HG03139 (cell line): ENCODE measurements at regions not wholly inside any gene's neighbourhood (a gene's known extent, or its start where the extent isn't known, plus 50 kb on each side); places are given as distances from the start of the nearest gene placed in this dataset.
"Not testable (repeated sequence)": the region's sequence is repeated elsewhere in the genome, so short reads cannot be mapped to it uniquely, and the experiment has no call there.

Experiments
- ATAC-seq: cut with Tn5 transposase; IDR thresholded peaks from one replicate; pipeline ENCODE4 v1.9.1; 2021; ENCODE audit not compliant: unreplicated experiment

GRCh38 chr7:46945328-46945727, 636.6 kb downstream of the TNS3 start:
- ATAC-seq = no peak

DNA sequence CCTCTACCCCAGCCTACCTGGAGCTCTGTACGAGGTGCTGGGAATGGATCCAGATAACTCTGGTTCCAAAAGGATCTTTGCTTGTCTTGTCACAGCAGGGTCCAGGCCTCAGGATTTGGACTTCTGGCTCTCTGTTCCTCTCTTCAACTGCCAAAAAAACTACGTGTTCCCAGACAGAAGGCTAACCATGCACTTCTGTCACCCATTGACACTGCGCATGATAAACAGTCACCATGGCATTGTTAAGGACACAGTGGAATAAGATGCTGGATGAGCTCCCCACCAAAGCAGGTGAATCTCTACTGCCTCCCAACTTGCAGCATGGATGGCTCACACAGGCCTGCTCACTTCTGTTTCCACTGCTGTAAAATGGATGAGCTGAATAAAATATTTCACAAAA, 637.9 kb downstream of the TNS3 start:
- no peak for ATAC-seq

DNA sequence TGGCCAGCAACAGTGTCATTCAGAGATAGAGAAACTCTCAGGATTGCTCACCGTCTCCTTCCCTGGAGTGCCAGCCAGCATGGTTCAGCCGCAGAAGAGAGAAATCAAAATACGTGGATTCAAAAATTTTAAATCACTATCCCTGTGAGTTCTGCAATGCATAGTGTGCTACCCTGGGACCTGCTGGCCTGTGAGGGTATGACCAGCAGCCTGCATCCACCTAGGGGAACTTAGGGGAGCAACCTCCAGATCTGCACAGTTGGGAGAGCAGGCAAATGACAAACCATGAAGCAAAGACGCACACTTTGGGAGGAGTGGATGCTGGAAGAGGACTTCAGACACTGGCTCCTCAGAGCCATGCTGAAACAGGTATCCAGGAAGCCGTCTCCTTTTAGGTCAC, 639.3 kb downstream of the TNS3 start:
- ATAC-seq = no peak

DNA sequence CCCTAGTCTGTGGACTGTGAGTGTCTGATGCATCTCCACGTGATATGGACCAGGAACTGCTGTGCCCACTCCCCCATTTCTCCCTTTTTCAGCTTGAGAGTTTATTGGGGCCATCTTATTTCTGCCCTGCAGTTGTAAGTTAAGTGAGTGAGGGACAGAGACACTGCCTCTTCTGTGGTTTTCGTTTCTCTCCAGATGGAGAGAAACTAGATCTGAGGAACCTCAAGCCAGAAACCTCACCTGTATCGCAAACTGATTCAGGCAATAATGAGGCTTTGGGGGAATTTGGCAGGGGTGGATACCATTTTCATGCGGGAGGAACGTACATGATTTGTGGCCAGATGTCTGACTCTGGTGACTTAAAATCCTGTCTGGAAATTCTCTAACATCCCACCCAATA, 641.7 kb downstream of the TNS3 start:
- no peak for ATAC-seq

- no peak for ATAC-seq
Observed at GRCh38 chr7:46939558-46939957, 642.4 kb downstream of the TNS3 start.

DNA sequence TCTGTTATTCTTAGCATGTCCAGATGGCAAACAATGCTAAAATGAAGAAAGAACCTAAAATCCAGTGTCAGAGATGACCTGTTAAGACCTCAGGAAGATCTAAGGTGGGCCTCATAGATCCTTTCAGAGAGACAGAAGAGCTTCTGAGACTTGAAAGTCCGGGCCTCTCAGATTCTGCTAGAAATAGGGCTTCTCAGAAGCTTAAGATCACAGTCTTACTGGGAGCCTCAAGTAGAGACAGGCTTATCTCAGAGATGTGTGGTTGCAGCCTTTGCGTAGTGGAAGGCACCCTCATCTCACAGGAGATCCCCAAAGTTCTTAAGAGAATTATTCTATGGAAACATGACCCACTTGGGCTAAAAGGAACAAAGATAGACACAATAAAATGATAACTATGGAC, 642.8 kb downstream of the TNS3 start:
- ATAC-seq = no peak

GRCh38 chr7:46937826-46938225, 644.1 kb downstream of the TNS3 start:
- ATAC-seq = no peak

DNA sequence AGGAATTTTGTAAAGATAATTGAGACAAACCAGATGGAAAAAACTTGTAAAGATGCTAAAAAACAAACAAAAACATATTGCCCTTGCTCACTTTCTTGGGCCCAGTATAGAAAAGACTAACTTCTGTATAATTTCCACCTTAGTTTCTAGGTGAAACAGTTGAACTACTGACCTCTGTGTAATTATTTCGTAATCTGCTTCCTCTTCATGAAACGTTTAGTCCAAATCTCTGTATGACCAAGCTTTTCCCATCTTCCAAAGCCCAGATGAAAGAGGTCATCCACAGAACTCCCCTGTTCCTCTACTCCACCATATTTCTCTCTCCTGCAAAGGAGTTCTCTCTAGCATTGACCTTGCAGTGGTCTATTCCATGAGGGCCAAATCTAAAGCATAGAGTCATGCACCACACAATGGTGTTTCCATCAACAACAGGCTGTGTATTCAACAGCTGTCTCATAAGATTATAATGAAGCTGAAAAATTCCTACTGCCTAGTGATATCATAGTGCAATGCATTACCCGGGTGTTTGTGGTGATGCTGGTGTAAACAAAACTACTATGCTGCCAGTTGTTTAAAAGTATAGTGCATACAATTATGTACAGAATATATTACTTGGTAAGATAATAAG, 647.6 kb downstream of the TNS3 start:
- ATAC-seq = no peak

DNA sequence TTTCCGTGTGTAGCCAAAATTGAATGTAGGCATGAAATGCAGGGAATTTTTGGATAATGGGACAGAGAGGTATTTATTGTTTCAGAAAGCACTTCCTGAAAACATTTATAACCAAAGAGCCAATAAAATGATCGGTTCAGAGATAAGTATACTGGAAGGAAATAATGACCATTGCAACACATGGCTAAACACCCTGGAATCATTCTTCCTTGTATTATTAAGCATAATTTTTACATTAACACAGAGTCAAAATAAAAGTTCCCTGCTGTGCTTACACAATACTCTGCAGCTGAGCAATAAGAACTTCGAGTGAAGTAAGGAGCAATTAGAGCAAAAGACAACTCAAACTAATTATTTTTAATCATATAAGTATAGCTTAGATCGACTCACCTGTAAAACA, 648.3 kb downstream of the TNS3 start:
- ATAC-seq = no peak

DNA sequence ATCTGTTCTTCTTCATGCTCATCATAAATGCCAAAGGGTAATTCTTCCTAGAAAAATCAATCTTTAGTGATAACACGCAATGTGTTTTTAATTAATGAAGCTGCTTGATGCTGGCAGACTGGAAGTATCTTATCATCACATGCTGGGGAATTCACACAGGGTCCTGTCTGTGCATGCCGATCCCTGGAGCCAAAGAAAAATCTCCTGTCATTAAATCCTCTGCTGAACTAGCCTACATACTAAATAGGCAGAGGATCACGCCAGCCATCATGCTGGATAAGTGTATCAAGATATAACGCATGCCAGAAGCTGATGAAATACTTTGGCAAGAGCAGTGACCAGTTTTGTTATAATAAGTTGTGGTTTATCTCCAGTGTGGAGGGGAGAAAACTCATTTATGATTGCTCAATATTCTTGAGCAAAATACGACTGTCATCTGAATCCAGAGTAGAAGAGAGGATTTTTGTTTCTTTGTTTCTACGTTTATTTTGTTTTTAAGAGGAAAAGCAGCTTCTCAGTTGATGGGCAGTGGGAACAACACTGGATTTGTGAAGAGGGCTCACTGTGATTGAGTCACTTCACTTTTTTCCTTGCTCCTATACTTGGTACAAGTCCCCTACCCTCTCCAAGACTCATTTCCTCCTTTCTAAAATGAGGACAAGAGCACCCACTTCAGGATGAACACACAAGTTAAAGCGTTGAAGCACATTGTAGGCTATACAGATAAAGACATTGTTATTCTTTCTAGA, 649.1 kb downstream of the TNS3 start:
- ATAC-seq = no peak

GRCh38 chr7:46932306-46932675, 649.6 kb downstream of the TNS3 start:
- no peak for ATAC-seq

GRCh38 chr7:46930366-46930765, 651.5 kb downstream of the TNS3 start:
- no peak for ATAC-seq

DNA sequence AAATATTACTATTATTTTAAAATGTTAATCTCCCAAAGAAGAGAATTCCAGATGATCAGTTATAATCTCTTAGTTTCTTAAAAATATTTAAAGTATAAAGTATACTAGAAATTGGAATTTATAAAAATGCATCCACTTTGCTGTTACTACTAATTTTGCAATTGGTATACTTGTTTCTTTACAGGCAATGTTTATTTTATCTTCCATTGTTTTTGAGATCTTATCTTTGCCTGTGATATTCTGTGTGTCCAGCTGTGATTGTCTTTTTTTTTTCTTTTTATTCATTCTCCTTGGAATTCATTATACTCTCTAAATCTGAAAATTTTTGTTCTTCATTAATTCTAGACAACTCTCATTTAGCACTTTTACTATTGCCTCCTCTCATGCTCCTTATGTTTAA, 652.6 kb downstream of the TNS3 start:
- no peak for ATAC-seq

GRCh38 chr7:46928719-46929118, 653.2 kb downstream of the TNS3 start:
- ATAC-seq = no peak

DNA sequence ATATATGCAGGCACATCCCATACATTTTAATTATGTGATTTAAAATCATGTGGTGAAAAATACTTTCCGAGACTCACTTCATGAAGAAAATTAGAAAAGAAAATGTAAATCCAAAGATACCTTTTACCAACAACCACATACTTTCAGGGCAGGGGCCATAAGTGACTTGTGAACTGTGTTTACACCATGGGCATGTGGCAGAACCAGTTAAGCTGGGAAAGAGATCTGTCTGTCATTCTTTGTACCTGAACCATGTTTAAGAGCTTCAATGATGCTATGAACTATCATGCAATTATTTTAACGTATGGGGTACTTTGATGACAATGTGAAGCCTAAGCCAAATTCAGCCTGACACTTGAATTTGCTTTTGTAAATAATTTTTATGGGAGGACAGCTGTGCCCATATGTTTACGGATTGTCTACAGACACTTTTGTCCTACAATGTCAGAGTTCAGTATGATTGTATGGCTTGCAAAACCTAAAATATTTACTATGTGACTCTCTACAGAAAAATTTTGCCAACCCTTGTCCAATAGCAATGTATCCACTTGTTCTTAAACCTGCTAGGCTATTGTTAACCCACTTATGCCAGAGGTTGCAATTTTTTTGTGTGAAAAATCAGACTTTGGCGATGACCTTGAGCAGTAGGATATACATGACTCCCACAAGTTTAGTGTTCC, 654.6 kb downstream of the TNS3 start:
- ATAC-seq = no peak

- no peak for ATAC-seq
Observed at GRCh38 chr7:46916581-46916980, 665.3 kb downstream of the TNS3 start.

- ATAC-seq = no peak
Observed at GRCh38 chr7:46912692-46913091, 669.2 kb downstream of the TNS3 start.

- no peak for ATAC-seq
Observed at GRCh38 chr7:46909601-46910051, 672.3 kb downstream of the TNS3 start.

DNA sequence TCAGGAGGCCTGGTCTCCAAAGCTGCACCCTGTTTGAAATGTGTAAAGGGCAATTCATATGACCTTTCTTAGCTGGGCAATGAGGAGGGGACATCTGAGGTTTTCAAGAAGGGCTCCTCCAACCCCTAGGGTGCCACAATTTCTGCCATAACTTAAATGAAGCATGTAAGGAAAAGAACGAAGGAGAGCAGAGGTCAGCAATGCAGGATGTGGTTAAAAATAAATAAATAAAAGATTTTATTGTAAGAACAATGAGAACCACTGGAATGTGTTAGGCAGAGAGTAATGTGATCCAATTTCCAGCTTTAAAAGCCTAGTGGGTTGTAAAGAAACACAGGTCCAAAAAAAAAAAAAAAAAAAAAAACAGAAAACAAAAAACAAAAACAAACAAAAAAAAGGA, 673.1 kb downstream of the TNS3 start:
- ATAC-seq = no peak

DNA sequence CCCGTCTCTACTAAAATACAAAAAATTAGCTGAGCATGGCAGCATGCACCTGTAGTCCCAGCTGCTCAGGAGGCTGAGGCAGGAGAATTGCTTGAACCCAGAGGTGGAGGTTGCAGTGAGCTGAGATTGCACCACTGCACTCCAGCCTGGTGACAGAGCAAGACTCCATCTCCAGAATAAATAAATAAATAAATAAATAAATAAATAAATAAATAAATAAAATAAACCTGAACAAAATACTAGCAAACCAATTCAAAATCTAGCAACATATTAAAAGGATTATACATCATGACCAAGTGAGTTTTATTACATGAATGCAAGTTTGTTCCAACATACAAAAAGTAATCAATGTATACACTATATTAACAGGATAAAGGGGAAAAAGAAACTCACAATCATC, 677.4 kb downstream of the TNS3 start:
- not testable (repeated sequence) for ATAC-seq

DNA sequence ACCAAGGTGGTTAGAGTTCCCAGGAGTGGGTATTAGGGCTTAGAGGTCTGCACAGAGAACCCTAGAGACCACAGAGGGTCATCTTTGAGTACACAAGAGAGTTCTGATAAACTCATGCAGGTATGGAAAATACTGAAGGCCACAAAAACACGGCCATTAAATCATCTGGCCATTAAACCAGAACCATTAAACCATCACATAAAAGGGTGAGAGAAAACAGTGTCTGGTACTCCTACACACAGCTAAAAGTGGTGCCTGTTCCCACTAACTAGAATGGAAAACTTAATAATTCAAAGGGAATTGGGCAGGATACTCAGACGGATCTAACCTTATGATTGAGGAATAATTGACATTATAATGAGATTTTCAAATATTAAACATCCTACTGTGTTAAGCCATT, 679.4 kb downstream of the TNS3 start:
- ATAC-seq = no peak
